GM12878 (cell line): ENCODE measurements at regions not wholly inside any gene's neighbourhood (a gene's known extent, or its start where the extent isn't known, plus 50 kb on each side); places are given as distances from the start of the nearest gene placed in this dataset.

Source experiments
- ATAC-seq: fragments of 200-7000 bp; cut with Tn5 transposase; 3 replicates; pipeline ENCODE4 v1.9.1; 2020; ENCODE audit warnings: mild to moderate bottlenecking, moderate library complexity
- BruUV-seq: library from RNA; stranded (reverse); fragments of 400-500 nt; replicated peaks from 2 replicates; lab custom pipeline; 2021; lab: Mats Ljungman, UMichigan
- CTCF ChIA-PET: fragments of 300-600 bp; sonication (Branson Sonifier 250); formaldehyde crosslinking; extraction: SDS; loops from one replicate; lab custom pipeline; 2021; ENCODE audit warnings: inconsistent platforms; lab: Yijun Ruan, JAX
- POLR2A ChIA-PET: fragments of 350-600 bp; formaldehyde crosslinking; extraction: SDS; loops from one replicate; lab custom pipeline; 2021; ENCODE audit warnings: inconsistent platforms; lab: Charles Lee
- RAD21 ChIA-PET: fragments of 300-600 bp; sonication (Branson Sonifier 250); formaldehyde crosslinking; loops from one replicate; lab custom pipeline; 2023; ENCODE audit warnings: antibody characterized with exemption; ENCODE audit not compliant: unreplicated experiment; lab: Charles Lee
- SMC1A ChIA-PET: fragments of 300-600 bp; sonication (Branson Sonifier 250); formaldehyde crosslinking; loops from one replicate; lab custom pipeline; 2023; ENCODE audit not compliant: unreplicated experiment, uncharacterized antibody; lab: Charles Lee
- DNase-seq: peaks from one replicate; pipeline ENCODE4 v3.0.0-alpha.2; 2011; ENCODE audit warnings: low read depth, low spot score
- FAIRE-seq: peaks from 3 replicates; lab custom pipeline; 2011; peaks lifted over from hg19 to GRCh38; lab: Jason Lieb, UNC
- H2AFZ ChIP-seq: 2 replicates; pipeline ENCODE4 v1.6.0; 2011; ENCODE audit warnings: low read depth, low read length, control low read depth; ENCODE audit not compliant: control insufficient read depth
- H3K27ac ChIP-seq: 2 replicates; pipeline ENCODE4 v1.5.1; 2011; ENCODE audit warnings: control low read depth; ENCODE audit not compliant: control insufficient read depth, insufficient read depth
- H3K27me3 ChIP-seq, 2 experiments: replicated peaks in 1 of 2; 2 replicates each; pipeline versions ENCODE4 v1.6.0 to v1.6.1; 2011; ENCODE audit warnings: low read length in 1 of 2; ENCODE audit not compliant: control insufficient read depth in 2 of 2, insufficient read depth in 2 of 2
- H3K36me3 ChIP-seq, 2 experiments: 2 replicates each; pipeline ENCODE4 v1.5.1; 2011; ENCODE audit warnings: low read length in 1 of 2; ENCODE audit not compliant: control insufficient read depth in 2 of 2, insufficient read depth in 2 of 2
- H3K4me1 ChIP-seq: 2 replicates; pipeline ENCODE4 v1.6.1; 2011; ENCODE audit warnings: mild to moderate bottlenecking, low read length, moderate library complexity, mixed read lengths; ENCODE audit not compliant: control insufficient read depth, insufficient read depth
- H3K4me2 ChIP-seq: 2 replicates; pipeline ENCODE4 v1.6.0; 2011; ENCODE audit warnings: control low read depth; ENCODE audit not compliant: control insufficient read depth, insufficient read depth
- H3K4me3 ChIP-seq: fragments of 200-600 bp; sonication (generic); 2 replicates; pipeline ENCODE4 v1.5.1; 2016
- H3K79me2 ChIP-seq: 2 replicates; pipeline ENCODE4 v1.6.0; 2011; ENCODE audit warnings: low read length; ENCODE audit not compliant: control insufficient read depth, insufficient read depth
- H3K9ac ChIP-seq: 2 replicates; pipeline ENCODE4 v1.8.0; 2011; ENCODE audit warnings: low read length, control low read depth, mixed read lengths; ENCODE audit not compliant: control insufficient read depth, insufficient read depth
- H3K9me3 ChIP-seq: replicated peaks from 3 replicates; pipeline ENCODE4 v1.5.1; 2011; ENCODE audit warnings: mild to moderate bottlenecking, low read length; ENCODE audit not compliant: control insufficient read depth, insufficient read depth
- H4K20me1 ChIP-seq: 2 replicates; pipeline ENCODE4 v1.6.0; 2011; ENCODE audit not compliant: control insufficient read depth, insufficient read depth
- CBX3 ChIP-seq: fragments of 200-600 bp; sonication (generic); IDR thresholded peaks from 2 replicates; pipeline ENCODE4 v1.6.1; 2016; ENCODE audit warnings: low read depth, borderline replicate concordance
- CREB1 ChIP-seq: IDR thresholded peaks from 2 replicates; pipeline ENCODE4 v1.6.1; 2012; ENCODE audit warnings: low read depth, mild to moderate bottlenecking, inconsistent platforms
- EED ChIP-seq: sonication (generic); IDR thresholded peaks from 2 replicates; pipeline ENCODE4 v1.6.1; 2016; ENCODE audit warnings: antibody characterized with exemption, low read depth
- MYC ChIP-seq: IDR thresholded peaks from 2 replicates; pipeline ENCODE4 v1.6.1; 2011; ENCODE audit warnings: mild to moderate bottlenecking, low read length, moderate library complexity, inconsistent platforms; ENCODE audit not compliant: insufficient read depth, insufficient replicate concordance, insufficient read length, severe bottlenecking
- NFIC ChIP-seq: IDR thresholded peaks from 2 replicates; pipeline ENCODE4 v1.6.1; 2012; ENCODE audit warnings: low read depth, mild to moderate bottlenecking, inconsistent platforms, low read length, moderate library complexity
- SIX5 ChIP-seq: IDR thresholded peaks from 2 replicates; pipeline ENCODE4 v1.6.1; 2011; ENCODE audit warnings: mild to moderate bottlenecking, low read depth, low read length, moderate library complexity; ENCODE audit not compliant: severe bottlenecking
- SRF ChIP-seq, 2 experiments: IDR thresholded peaks; 2 replicates each; pipeline ENCODE4 v1.6.1; 2011; ENCODE audit warnings: low read depth in 2 of 2, low read length in 2 of 2, mild to moderate bottlenecking in 1 of 2, moderate library complexity in 1 of 2
- WGBS: methylation state at CpG from one replicate; pipeline ENCODE4 v1.1.6; 2016; ENCODE audit warnings: low lambda C conversion rate; ENCODE audit not compliant: insufficient replicate concordance, insufficient coverage; ENCODE audit errors: missing lambda C conversion rate; 5-methylcytosine and 5-hydroxymethylcytosine counted together
- in situ Hi-C: fragments of 300-500 bp; cut with MboI; formaldehyde crosslinking; loops from 9 replicates; pipeline ENCODE4 v1.14.3; 2018; ENCODE audit warnings: mixed read lengths
- intact Hi-C: fragments of 100-400 bp; cut with micrococcal nuclease; formaldehyde crosslinking; loops from one replicate; pipeline ENCODE4 v1.14.2; 2022; ENCODE audit not compliant: unreplicated experiment
- TF ChIP-seq, protein P1 (sequence below): IDR thresholded peaks from 2 replicates; pipeline ENCODE4 v1.6.1; 2012; ENCODE audit warnings: low read depth, low read length, improper control_type of control experiment
- TF ChIP-seq, protein P2 (sequence below): IDR thresholded peaks from 2 replicates; pipeline ENCODE4 v1.6.1; 2011; ENCODE audit warnings: low read depth, low read length, improper control_type of control experiment, borderline replicate concordance
- TF ChIP-seq, protein P3 (sequence below): IDR thresholded peaks from 2 replicates; pipeline ENCODE4 v1.6.1; 2012; ENCODE audit warnings: low read length, inconsistent platforms
- TF ChIP-seq, protein P4 (sequence below): IDR thresholded peaks from 2 replicates; pipeline ENCODE4 v1.6.1; 2012; ENCODE audit warnings: low read depth, low read length, improper control_type of control experiment
- TF ChIP-seq, protein P5 (sequence below): fragments of 450-650 bp; conservative IDR thresholded peaks from 2 replicates; pipeline ENCODE4 v1.6.1; 2017; ENCODE audit warnings: mild to moderate bottlenecking, moderate library complexity

DNA sequence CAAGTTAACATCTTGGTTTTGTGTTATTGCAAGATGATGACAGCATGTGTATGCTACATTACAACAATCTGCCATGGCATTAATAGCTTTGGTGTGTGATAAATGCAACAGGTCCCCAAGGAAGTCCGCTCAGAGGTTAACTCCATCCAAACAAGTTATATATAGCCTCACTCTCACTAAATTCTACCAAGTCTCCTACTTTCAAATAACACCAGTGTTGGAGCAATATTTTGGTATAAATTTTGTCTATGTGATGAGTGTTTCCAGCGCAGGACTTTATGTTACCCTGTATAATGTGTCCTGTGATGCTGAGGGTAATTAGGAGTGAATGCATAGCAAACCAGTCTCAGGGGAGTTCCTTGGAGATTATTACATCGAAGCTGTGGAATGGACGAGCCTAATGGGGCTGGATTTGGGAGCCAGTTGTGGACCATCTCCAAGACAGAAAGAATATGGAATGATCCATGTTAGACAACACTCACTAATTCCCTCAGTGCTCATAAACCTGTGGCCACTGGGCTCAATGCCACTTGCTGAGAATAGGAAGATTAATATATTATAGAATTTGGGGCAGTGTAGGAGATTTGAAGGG, 127.6 kb upstream of the CXCL12 start:
- intact Hi-C loops, result no loop called here
- FAIRE-seq, result no peak
- TF ChIP-seq, protein P1, sequence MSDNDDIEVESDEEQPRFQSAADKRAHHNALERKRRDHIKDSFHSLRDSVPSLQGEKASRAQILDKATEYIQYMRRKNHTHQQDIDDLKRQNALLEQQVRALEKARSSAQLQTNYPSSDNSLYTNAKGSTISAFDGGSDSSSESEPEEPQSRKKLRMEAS, result no peak
- TF ChIP-seq EED (no peak), CBX3 (no peak), NFIC (no peak), MYC (no peak), CREB1 (no peak), SIX5 (no peak), SRF (IDR thresholded peaks at IDR 0.05; ENCODE audit: low read depth in 2 of 2, low read length in 2 of 2) (no peak)
- TF ChIP-seq, protein P2, sequence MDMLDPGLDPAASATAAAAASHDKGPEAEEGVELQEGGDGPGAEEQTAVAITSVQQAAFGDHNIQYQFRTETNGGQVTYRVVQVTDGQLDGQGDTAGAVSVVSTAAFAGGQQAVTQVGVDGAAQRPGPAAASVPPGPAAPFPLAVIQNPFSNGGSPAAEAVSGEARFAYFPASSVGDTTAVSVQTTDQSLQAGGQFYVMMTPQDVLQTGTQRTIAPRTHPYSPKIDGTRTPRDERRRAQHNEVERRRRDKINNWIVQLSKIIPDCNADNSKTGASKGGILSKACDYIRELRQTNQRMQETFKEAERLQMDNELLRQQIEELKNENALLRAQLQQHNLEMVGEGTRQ, result no peak
- TF ChIP-seq, protein P3, sequence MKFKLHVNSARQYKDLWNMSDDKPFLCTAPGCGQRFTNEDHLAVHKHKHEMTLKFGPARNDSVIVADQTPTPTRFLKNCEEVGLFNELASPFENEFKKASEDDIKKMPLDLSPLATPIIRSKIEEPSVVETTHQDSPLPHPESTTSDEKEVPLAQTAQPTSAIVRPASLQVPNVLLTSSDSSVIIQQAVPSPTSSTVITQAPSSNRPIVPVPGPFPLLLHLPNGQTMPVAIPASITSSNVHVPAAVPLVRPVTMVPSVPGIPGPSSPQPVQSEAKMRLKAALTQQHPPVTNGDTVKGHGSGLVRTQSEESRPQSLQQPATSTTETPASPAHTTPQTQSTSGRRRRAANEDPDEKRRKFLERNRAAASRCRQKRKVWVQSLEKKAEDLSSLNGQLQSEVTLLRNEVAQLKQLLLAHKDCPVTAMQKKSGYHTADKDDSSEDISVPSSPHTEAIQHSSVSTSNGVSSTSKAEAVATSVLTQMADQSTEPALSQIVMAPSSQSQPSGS, result no peak
- TF ChIP-seq, protein P4, sequence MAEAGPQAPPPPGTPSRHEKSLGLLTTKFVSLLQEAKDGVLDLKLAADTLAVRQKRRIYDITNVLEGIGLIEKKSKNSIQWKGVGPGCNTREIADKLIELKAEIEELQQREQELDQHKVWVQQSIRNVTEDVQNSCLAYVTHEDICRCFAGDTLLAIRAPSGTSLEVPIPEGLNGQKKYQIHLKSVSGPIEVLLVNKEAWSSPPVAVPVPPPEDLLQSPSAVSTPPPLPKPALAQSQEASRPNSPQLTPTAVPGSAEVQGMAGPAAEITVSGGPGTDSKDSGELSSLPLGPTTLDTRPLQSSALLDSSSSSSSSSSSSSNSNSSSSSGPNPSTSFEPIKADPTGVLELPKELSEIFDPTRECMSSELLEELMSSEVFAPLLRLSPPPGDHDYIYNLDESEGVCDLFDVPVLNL, result no peak
- TF ChIP-seq, protein P5, sequence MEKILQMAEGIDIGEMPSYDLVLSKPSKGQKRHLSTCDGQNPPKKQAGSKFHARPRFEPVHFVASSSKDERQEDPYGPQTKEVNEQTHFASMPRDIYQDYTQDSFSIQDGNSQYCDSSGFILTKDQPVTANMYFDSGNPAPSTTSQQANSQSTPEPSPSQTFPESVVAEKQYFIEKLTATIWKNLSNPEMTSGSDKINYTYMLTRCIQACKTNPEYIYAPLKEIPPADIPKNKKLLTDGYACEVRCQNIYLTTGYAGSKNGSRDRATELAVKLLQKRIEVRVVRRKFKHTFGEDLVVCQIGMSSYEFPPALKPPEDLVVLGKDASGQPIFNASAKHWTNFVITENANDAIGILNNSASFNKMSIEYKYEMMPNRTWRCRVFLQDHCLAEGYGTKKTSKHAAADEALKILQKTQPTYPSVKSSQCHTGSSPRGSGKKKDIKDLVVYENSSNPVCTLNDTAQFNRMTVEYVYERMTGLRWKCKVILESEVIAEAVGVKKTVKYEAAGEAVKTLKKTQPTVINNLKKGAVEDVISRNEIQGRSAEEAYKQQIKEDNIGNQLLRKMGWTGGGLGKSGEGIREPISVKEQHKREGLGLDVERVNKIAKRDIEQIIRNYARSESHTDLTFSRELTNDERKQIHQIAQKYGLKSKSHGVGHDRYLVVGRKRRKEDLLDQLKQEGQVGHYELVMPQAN, result no peak

More for the DNA sequence above, 127.6 kb upstream of the CXCL12 start:
- no peak overlapping the region for H3K27ac ChIP-seq
- ChIA-PET SMC1A (no interaction called here), POLR2A (no interaction called here), RAD21 (no interaction called here), CTCF (no interaction called here)
- H3K4me1 ChIP-seq, result no peaks in the 10 kb centered on the region
- no peak overlapping the region for H3K4me3 ChIP-seq
- 2% methylated on average over 4 of the region's 4 CpGs for WGBS
- no peak overlapping the region for H3K4me2 ChIP-seq
- no peak overlapping the region for H2AFZ ChIP-seq
- in situ Hi-C loops, result loop anchor here (25.0 kb wide), 1 partner anchor 100 kb away; no protein-coding TSS in a partner anchor
- H3K9me3 ChIP-seq, result no peaks in the 10 kb centered on the region
- ATAC-seq (no peak), DNase-seq (no peak)
- no peaks in the 10 kb centered on the region for H4K20me1 ChIP-seq
- no peak overlapping the region for H3K9ac ChIP-seq
- no TSS peak for BruUV-seq
- H3K36me3 ChIP-seq, result no peaks in the 10 kb centered on the region
- H3K27me3 ChIP-seq, result no peaks in the 10 kb centered on the region
- no peaks in the 10 kb centered on the region for H3K79me2 ChIP-seq
